GM19438 (cell line): ENCODE measurements at regions not wholly inside any gene's neighbourhood (a gene's known extent, or its start where the extent isn't known, plus 50 kb on each side); places are given as distances from the start of the nearest gene placed in this dataset.
A peak's percentile ranks its signal among the peaks of the same experiment; 100 is the strongest.
"Not testable (repeated sequence)": the region's sequence is repeated elsewhere in the genome, so short reads cannot be mapped to it uniquely, and the experiment has no call there.

Source experiments
- ATAC-seq: cut with Tn5 transposase; IDR thresholded peaks from one replicate; pipeline ENCODE4 v1.9.1; 2021; ENCODE audit warnings: low read depth; ENCODE audit not compliant: unreplicated experiment

DNA sequence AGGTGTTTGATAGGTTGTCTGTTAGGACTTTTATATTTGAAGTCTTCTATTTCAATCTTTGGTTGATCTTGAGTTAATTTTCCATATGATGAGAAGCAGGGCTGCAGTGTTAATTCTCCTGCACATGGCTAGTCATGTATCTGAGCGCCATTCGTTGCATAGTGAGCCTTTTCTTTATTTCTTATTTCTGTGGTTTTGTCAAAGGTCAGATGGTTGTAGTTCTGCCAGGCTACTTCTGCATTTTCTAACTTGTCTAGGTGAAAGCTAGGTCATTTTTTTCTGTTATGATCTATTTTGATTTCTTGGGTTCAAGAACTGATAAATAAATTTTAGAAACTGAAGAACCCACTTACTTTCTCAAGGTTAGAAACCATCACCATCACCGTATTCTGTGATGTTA is 56.7 kb downstream of the CCDC74A start:
- ATAC-seq, result no peak

DNA sequence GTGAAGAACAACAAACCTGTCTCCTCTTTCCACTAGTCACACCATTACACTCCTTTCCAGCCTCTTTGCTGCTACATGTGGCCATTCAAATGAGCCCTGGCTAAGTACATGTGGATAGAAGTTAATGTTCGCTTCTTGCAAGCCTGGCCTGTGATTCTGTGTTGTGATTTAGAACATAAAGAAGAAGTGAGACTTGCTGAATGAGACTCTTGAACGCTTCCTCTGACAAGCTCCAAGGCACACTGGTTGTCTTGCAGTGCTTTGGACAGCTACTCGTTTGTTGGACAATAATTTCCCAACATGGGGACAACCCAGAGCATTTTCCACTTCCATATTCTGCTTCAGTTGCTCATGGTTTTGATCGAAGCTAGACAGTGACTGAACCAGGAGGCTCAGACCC is 57.3 kb downstream of the CCDC74A start:
- ATAC-seq, result peak; percentile 46

DNA sequence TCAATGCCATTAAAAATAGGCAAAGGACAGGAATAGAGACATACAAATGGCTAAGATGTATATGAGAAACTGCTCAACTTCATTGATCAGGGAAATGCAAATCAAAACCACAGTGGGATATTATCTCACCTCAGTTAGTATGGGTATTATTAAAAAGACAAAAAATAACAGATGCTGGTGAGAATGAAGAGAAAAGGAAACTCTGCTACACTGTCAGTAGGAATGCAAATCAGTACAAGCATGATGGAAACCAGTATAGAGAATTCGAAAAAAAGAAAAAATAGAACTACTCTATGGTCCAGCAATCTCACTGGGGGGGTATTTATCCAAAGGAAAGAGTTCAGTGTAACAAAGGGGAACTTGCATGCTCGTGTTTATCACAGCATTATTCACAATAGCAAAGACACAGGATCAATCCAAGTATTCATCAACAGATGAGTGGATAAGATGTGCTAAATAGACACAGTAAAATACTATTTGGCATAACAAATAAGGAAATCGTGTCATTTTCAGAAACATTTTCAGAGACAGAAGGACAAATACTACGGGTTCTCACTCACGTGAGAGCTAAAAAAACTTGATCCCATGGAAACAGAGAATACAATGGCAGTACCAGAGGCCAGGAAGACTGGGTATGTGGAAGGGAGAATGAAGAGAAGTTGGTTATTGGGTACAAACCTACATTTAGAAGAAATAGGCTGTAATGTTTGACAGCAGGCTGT is 60.6 kb downstream of the CCDC74A start:
- ATAC-seq, result peak; percentile 62

DNA sequence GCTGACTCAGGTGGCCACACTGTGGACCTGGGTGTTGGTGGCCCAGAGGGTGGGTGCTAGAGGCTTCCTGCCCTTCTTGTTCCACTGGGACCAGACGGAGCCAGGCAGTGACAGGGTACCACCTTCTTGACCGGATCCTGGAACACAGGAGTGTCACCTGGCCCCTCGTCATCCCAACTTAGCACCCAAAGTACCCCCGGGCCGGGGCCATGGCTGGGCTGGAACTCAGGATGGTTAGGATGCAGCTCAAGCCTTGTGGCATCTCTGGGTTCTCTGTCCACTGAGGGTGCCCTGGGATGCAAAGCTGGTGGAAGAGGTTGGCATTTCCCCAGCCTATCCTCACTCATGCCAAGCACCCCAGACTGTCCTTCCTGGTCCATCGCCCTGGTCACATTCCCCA is 61.4 kb downstream of the CCDC74A start:
- not testable (repeated sequence) for ATAC-seq

DNA sequence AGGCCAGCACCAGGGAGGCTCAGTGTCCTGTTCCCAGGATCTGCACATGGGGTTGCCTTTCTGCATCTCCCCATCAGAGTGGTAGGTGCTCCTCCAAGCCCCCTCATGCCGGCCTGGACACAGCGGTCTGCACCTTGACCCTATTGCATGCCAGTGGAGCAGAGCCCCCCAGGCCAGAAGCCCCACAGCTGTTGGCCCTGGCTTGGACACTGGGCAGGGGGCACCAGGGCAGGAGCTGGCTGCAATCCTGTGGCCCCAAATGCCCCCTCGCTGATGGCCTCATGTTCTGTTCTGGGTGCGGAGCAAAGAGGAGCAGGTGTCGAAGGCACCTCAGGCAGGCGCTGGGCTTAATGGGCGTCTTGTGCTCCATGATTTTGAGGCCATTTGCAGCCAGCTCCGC is 62.7 kb downstream of the CCDC74A start:
- no peak for ATAC-seq

DNA sequence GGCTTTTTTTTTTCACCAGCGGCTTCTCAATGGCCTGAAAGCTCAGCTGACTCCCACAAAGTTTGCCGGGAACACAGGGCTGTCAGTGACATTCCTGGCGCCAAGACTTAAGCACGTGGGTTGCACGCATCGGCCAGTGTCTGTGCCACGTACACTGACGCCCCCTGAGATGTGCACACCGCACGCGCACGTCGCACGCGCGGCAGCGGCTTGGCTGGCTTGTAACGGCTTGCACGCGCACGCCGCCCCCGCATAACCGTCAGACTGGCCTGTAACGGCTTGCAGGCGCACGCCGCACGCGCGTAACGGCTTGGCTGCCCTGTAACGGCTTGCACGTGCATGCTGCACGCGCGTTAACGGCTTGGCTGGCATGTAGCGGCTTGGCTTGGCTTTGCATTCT is 63.2 kb downstream of the CCDC74A start:
- ATAC-seq, result no peak

DNA sequence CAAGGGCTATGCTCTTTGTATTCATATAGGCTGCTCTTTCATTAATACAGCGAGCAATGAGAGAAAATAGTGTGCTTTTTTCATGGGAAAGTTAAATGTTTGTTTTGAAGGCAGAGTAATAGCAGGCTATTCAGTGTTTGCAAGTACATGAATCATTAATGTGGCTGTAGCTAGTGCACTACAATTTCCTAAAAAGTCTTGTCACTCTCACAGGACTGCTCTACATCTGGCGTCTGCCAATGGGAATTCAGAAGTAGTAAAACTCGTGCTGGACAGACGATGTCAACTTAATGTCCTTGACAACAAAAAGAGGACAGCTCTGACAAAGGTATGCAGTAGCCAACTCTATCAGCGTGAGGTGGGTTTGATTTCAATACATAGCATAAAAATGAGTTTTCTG is 68.9 kb downstream of the CCDC74A start:
- ATAC-seq, result not testable (repeated sequence)

DNA sequence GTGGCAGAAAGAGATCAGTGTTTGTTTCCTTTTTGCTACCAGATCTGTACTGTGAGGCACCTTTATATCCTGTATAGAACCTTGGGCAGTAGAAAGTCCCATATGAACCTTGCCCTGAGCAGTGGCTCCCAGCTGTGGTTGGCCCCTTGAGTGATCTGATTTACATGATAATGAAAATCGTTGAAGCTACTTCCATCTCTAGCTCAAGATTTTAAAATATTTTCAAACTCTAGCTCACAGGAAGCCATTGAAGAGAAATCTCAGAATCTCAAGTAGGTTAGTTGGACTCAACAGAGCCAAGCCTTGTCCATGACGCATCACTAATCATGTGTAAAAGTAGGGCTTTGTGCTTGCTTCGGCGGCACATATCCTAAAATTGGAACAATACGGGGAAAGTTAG is 74.8 kb downstream of the CCDC74A start:
- not testable (repeated sequence) for ATAC-seq

DNA sequence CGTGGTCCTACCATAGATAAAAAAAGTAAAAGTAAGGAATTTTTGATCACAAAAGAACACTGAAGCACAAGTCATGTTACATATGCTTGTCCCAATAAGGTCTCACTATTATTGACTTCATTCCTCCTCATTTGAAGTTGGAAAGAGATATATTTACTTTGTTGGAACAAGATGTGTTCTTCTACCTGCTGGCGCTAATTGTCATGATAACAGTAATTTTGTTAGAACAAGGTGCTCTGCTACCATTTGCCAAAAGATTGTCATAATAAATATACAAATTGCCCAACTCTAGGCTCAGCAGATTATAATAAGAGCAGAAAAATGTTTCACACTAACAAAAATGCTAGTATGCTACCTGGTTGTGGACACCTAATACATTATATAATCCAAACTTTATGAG is 77.0 kb downstream of the CCDC74A start:
- not testable (repeated sequence) for ATAC-seq

DNA sequence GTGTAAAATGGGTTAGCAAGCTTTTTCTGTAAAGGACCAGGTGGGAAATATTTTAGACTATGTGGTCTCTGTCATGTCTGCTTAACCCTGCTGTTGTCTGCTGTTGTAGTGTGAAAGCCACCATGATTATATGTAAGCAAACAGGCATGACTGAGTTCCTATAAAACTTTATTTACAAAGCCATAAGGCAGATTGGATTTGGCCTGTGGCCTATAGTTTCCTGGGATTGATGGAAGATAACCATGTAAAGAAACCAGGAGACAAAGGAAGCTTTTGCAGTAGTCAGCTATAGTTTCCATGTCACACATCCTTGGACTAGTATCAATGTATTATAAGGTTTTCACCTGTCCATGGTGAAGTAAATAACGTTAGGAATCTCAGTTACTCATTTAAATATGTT is 78.7 kb downstream of the CCDC74A start:
- ATAC-seq, result not testable (repeated sequence)

DNA sequence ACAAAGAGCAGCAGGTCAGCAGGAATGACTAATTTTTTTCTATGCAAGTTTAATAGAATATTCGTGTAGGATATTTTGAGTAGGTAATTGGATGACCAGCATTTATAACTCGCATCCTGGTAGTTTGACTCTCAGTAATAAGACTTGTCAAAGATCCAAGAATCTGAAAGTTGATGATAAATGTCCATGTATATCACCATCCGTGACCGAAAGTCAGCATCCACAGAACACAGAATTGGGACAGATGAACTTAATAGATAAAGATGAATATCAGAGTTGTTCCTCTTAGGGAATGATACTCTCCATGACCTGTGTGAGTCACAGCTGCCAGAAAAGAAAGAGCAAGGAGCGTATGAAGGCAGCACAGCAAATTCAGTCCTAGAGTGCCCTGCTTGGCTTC is 79.4 kb downstream of the CCDC74A start:
- ATAC-seq, result not testable (repeated sequence)

DNA sequence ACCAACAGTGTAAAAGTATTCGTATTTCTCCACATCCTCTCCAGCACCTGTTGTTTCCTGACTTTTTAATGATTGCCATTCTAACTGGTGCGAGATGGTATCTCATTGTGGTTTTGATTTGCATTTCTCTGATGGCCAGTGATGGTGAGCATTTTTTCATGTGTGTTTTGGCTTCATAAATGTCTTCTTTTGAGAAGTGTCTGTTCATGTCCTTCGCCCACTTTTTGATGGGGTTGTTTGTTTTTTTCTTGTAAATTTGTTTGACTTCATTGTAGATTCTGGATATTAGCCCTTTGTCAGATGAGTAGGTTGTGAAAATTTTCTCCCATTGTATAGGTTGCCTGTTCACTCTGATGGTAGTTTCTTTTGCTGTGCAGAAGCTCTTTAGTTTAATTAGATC is 86.9 kb downstream of the CCDC74A start:
- not testable (repeated sequence) for ATAC-seq

DNA sequence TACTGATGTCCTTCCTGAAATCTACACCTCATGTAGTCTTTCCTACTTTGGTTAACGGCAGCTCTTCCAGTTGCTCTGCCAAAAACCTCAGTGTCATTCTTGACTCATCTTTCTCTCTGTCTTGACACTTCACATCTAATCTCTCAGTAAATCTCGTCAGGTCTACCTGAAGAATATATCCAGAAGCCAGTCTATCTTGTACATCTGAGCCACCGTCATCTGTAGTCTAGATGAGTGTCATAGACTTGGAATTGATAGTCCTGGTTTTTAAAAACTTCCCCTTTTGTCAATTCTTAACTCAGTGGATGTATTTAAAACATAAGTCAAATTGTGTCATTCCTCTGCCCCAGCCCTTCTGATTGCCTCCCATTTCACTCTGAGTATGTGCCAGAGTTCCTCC is 90.6 kb downstream of the CCDC74A start:
- ATAC-seq, result not testable (repeated sequence)

DNA sequence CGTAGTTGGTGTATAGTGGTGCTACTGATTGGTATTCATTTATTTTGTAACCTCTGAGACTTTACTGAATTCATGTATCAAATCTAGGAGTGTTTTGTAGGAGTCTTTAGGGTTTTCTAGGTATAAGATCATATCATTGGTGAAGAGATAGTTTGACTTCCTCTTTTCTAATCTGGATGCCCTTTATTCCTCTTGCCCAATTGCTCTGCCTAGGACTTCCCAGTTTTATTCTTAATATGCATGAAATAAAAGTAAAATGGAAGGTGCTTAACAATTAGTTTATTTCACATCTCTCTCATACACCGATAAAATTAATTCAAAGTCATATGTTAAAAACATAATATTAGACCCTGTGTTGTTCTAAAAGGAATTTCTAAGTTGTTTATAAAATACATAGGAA is 95.2 kb downstream of the CCDC74A start:
- ATAC-seq, result not testable (repeated sequence)

DNA sequence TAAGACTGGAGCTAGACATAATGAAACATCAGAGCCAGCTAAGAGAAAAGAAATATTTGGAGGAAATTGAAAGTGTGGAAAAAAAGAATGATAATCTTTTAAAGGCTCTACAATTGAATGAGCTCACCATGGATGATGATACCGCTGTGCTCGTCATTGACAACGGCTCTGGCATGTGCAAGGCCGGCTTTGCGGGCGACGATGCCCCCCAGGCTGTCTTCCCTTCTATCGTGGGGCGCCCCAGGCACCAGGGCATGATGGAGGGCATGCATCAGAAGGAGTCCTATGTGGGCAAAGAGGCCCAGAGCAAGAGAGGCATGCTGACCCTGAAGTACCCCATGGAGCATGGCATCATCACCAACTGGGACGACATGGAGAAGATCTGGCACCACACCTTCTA is 98.3 kb downstream of the CCDC74A start:
- ATAC-seq, result not testable (repeated sequence)

DNA sequence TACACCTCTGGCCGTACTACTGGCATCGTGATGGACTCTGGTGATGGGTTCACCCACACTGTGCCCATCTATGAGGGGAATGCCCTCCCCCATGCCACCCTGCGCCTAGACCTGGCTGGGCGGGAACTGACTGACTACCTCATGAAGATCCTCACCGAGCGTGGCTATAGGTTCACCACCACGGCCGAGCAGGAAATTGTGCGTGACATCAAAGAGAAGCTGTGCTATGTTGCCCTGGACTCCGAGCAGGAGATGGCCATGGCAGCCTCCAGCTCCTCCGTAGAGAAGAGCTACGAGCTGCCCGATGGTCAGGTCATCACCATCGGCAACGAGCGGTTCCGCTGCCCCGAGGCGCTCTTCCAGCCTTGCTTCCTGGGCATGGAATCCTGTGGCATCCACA is 98.9 kb downstream of the CCDC74A start:
- ATAC-seq, result not testable (repeated sequence)

DNA sequence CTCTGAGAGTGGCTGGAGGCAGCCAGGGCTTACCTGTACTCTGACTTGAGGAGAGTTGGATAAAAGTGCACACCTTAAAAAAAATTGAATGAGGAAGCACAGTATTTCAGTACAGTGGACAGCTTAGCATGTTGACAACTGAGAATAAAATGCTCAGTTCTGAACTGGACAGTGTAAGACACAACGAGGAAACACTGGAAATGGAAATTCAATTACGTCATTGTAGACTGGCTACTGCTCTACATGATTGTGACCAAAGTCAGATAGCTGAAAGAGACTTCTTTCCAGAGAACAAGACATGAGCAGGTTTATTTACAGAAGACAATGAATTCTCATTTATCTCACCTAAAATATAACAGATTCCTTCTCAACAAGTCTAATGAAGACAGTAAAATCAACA is 100.1 kb downstream of the CCDC74A start:
- ATAC-seq, result not testable (repeated sequence)

DNA sequence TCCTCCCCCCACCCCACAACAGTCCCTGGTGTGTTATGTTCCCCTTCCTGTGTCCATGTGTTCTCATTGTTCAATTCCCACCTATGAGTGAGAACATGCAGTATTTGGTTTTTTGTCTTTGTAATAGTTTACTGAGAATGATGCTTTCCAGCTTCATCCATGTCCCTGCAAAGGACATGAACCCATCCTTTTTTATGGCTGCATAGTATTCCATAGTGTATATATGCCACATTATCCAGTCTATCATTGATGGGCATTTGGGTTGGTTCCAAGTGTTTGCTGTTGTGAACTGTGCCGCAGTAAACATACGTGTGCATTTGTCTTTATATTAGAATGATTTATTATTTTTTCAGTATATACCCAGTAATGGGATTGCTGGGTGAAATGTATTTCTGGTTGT is 104.0 kb downstream of the CCDC74A start:
- not testable (repeated sequence) for ATAC-seq

DNA sequence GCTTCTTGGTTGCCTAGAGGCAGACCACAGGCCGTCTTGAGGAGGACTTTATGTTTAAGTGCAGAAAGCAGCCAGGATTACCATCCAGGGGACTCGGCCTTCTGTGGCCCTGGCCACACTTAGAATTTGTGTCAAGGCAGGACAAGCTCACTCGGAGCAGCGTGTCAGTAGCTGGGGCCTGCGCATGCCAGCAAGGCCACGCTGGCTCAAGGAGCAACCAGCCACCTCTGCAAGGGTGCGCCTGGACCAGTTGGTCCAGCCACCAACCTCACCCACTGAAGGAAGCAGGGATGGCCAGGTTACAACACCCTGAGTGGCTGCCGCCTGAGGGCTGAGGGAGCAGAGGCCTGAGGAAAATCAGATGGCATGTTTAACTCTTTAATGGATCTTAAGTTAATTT is 105.7 kb downstream of the CCDC74A start:
- not testable (repeated sequence) for ATAC-seq

DNA sequence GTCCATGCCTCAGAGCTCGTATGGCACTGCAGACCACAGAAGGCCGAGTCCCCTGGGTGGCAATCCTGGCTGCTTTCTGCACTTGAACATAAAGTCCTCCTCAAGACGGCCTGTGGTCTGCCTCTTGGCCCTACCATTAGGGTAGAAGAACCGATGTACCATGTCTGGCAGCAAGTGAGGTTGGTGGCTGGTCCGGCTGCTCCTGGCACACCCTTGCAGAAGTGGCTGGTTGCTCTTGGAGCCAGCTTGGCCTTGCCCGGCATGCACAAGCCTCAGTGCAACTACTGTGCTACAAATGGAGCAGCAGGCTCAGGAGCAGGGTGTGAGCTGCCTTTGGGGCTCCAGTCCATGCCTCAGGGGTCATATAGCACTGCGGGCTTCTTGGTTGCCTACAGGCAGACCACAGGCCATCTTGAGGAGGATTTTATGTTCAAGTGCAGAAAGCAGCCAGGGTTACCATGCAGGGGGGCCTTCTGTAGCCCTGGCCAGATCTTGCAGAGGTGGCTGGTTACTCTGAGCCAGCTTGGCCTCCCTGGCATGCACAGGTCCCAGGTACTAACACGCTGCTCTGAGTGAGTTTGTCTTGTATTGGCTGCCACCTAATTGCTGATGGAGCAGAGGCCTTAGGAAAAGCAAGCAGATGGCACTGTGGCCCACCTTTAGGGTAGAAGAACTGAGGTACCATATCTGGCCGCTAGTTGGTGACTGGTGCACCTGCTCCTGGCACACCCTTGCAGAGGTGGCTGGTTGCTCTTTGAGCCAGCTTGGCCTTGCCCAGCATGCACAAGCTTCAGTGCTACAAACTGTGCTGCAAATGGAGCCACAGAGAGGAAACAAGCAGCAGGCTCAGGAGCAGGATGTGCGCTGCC is 106.4 kb downstream of the CCDC74A start:
- not testable (repeated sequence) for ATAC-seq

DNA sequence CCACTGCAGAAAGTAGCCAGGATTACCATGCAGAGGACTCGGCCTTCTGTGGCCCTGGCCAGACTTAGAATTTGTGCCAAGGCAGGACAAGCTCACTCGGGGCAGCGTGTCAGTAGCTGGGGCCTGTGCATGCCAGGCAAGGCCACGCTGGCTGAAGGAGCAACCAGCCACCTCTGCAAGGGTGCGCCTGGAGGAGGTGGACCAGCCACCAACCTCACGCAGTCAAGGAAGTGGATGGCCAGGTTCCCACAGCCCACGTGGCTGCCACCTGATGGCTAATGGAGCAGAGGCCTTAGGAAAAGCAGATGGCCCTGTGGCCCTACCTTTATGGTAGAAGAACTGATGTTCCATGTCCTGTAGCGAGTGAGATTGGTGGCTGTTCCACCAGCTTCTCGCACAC is 107.9 kb downstream of the CCDC74A start:
- ATAC-seq, result no peak
